ENCODE measurements at regions not wholly inside any gene's neighbourhood (a gene's known extent, or its start where the extent isn't known, plus 50 kb on each side); places are given as distances from the start of the nearest gene placed in this dataset.

DNA sequence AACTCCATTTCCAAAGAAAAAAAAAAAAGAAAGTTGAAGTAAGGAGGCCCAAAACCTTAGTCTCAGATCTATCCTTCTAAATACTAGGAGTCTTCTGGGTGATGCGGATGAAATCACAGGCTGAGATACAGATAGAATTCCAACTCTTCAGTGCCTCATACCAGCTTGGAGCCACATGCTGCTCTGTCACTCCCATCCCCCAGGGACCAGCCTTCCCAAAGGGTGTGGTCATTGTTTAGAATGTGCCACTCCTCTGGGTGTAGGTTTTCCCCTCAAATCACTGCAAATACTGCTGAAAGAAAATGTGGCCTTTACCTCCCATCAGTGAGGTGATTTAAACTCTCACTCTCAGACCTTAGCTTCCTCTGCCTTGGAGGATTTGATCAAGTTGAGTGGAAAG is 112.9 kb downstream of the CDC7 start:
- DNase-seq = no peak
- TF ChIP-seq POLR2A (IDR thresholded peaks at IDR 0.05; ENCODE audit: low read length) = no peak

GRCh38 chr1:91616712-91617111 is 116.1 kb downstream of the CDC7 start:
- DNase-seq = no peak
- TF ChIP-seq POLR2A (IDR thresholded peaks at IDR 0.05; ENCODE audit: low read length) (no peak), GATA1 (IDR thresholded peaks at IDR 0.05; ENCODE audit: low read depth, low read length) (no peak)

DNA sequence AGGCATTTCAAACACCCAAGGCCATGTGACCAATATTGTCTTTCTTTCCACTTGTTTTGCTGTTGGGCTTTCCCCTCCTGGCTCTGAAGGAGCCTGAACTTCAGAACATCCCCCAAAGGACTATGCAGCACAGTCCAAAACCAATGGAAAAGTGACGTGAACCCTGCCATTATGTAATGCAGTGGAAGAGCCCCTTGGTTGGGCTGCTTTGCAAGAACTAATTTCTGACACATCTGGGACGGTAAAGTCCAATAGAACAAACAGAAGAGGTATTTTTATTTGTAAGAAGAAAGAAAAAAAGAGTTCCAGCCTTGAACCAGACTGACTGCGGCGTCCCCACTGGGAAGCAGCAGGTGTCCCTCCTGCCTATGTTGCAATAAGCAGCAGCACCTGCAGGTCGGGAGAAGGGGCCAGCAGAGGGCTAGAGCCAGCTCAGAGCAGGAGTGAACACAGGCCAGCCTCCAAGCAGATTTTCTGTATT is 116.7 kb downstream of the CDC7 start:
- no peak for DNase-seq
- no peak for TF ChIP-seq POLR2A (IDR thresholded peaks at IDR 0.05; ENCODE audit: low read length)
- TF ChIP-seq GATA1 (IDR thresholded peaks at IDR 0.05; ENCODE audit: low read depth, low read length) = no peak

- TF ChIP-seq GATA1 (IDR thresholded peaks at IDR 0.05; ENCODE audit: low read depth, low read length) (no peak), POLR2A (IDR thresholded peaks at IDR 0.05; ENCODE audit: low read length) (no peak)
- no peak for DNase-seq
Measured at GRCh38 chr1:91619881-91620280, 119.2 kb downstream of the CDC7 start.

DNA sequence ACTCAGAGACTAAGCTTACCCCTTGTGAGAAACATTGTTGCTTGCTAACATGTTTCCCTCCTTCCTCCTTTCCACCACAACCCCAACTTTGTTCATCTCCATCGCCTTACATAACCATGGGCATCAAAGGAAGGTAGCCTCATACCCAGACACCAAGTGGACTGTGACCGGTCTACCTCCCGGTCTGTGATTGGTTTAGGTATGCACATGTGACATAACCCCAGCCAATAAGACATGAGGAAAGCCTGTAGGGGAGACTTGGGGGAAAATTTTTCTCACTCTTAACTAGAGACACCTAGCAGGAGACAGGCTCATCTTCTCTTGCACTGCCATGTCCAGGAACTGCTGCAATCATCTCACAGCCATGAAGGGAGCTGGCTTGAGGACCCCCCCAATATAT is 120.7 kb downstream of the CDC7 start:
- DNase-seq = no peak
- TF ChIP-seq POLR2A (IDR thresholded peaks at IDR 0.05; ENCODE audit: low read length) (no peak), GATA1 (IDR thresholded peaks at IDR 0.05; ENCODE audit: low read depth, low read length) (no peak)

GRCh38 chr1:91621907-91622306 is 121.3 kb downstream of the CDC7 start:
- no peak for DNase-seq
- TF ChIP-seq POLR2A (IDR thresholded peaks at IDR 0.05; ENCODE audit: low read length) = no peak
- no peak for TF ChIP-seq GATA1 (IDR thresholded peaks at IDR 0.05; ENCODE audit: low read depth, low read length)

- DNase-seq = no peak
- no peak for TF ChIP-seq GATA1 (IDR thresholded peaks at IDR 0.05; ENCODE audit: low read depth, low read length)
- TF ChIP-seq POLR2A (IDR thresholded peaks at IDR 0.05; ENCODE audit: low read length) = no peak
Measured at GRCh38 chr1:91622616-91623015, 122.0 kb downstream of the CDC7 start.

GRCh38 chr1:91623020-91623419 is 122.4 kb downstream of the CDC7 start:
- no peak for TF ChIP-seq POLR2A (IDR thresholded peaks at IDR 0.05; ENCODE audit: low read length)
- TF ChIP-seq GATA1 (IDR thresholded peaks at IDR 0.05; ENCODE audit: low read depth, low read length) = no peak
- DNase-seq = no peak

GRCh38 chr1:91624331-91624730 is 123.7 kb downstream of the CDC7 start:
- DNase-seq = no peak
- TF ChIP-seq POLR2A (IDR thresholded peaks at IDR 0.05; ENCODE audit: low read length) (no peak), GATA1 (IDR thresholded peaks at IDR 0.05; ENCODE audit: low read depth, low read length) (no peak)
